ENCODE measurements at regions not wholly inside any gene's neighbourhood (a gene's known extent, or its start where the extent isn't known, plus 50 kb on each side); places are given as distances from the start of the nearest gene placed in this dataset.

DNA sequence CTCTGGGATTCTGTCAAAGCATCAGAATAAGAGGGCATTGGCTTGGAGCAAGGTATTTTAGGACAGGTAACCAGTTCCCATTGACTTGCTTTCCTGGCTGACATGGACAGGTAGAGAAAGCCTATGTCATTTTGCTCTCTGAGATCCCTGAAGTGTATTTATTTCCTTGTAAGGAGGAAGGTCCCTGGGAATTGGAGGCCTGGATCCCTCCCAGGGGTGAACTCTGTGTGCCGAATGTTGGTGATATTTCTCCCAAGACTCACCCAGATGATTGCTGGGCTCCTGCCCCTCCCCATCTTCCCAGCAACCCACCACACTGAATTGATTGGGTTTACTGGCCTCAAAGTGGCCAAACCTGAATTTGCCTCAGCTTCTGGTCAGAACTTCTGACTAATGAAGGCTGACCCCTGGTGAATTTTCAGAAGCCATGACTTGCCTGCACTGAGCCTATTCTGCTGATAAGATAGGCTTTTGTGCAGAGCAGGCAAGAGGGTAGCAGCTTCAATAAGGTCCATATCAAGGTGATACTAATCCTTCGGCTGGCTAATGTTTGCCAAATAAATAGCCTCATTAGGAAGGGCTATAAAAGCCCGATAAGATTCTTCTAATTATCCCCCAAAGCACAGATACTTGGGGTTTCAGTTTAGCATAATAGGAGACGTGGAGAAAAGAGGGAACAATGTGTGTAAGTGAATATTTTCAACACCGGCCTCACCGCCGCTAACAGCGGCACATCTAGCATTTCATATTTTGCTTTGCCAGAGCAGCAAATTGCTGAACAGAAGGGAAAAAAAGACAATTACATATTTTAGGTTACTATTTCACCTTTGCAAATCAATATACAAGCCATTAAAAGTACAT is 152.9 kb upstream of the PITX1 start:
- H3K36me3 ChIP-seq (ENCODE audit: control insufficient read depth, insufficient read depth, low read length): no peaks in the 10 kb centered on the region
- no peak for DNase-seq (ENCODE audit: low read depth)
- H3K4me3 ChIP-seq (ENCODE audit: low read depth, low read length): no peak overlapping the region
- H3K27me3 ChIP-seq (ENCODE audit: control insufficient read depth, insufficient read depth, low read length): peaks cover 18% of the 10 kb centered on the region
- no peak for TF ChIP-seq CTCF (IDR thresholded peaks at IDR 0.05; ENCODE audit: insufficient read depth, low read length, poor library complexity, severe bottlenecking)

GRCh38 chr5:135185481-135186065 is 151.5 kb upstream of the PITX1 start:
- Histone ChIP-seq H3K36me3 (ENCODE audit: control insufficient read depth, insufficient read depth, low read length) (no peaks in the 10 kb centered on the region), H3K27me3 (ENCODE audit: control insufficient read depth, insufficient read depth, low read length) (peaks cover 8% of the 10 kb centered on the region), H3K4me3 (ENCODE audit: low read depth, low read length) (no peak overlapping the region)
- no peak for DNase-seq (ENCODE audit: low read depth)
- TF ChIP-seq CTCF (IDR thresholded peaks at IDR 0.05; ENCODE audit: insufficient read depth, low read length, poor library complexity, severe bottlenecking): no peak

DNA sequence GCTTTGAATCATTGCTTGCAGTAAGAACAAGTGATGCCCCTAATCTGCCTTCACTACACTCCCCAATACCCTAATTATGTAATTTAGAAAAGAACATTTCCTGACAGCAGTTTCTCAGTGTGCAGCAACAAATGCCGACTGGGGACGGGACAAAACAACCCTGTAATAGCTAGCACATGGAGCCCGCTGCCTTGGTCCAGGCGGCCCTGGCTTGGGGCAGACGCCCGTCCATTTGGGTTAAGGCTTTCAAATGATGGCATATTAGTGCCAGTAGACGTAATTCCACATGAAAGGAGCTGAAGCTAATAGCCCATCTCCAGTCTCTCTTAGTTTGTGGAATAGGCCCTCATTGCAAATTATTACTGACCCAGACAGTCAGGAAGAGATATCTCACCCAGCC is 150.6 kb upstream of the PITX1 start:
- no peak for DNase-seq (ENCODE audit: low read depth)
- no peaks in the 10 kb centered on the region for H3K36me3 ChIP-seq (ENCODE audit: control insufficient read depth, insufficient read depth, low read length)
- H3K4me3 ChIP-seq (ENCODE audit: low read depth, low read length): no peak overlapping the region
- H3K27me3 ChIP-seq (ENCODE audit: control insufficient read depth, insufficient read depth, low read length): peaks cover 6% of the 10 kb centered on the region
- TF ChIP-seq CTCF (IDR thresholded peaks at IDR 0.05; ENCODE audit: insufficient read depth, low read length, poor library complexity, severe bottlenecking): no peak

GRCh38 chr5:135183464-135183863 is 149.4 kb upstream of the PITX1 start:
- Histone ChIP-seq H3K36me3 (ENCODE audit: control insufficient read depth, insufficient read depth, low read length) (no peaks in the 10 kb centered on the region), H3K27me3 (ENCODE audit: control insufficient read depth, insufficient read depth, low read length) (peaks cover 9% of the 10 kb centered on the region), H3K4me3 (ENCODE audit: low read depth, low read length) (no peak overlapping the region)
- DNase-seq (ENCODE audit: low read depth): no peak
- no peak for TF ChIP-seq CTCF (IDR thresholded peaks at IDR 0.05; ENCODE audit: insufficient read depth, low read length, poor library complexity, severe bottlenecking)

- H3K36me3 ChIP-seq (ENCODE audit: control insufficient read depth, insufficient read depth, low read length): no peaks in the 10 kb centered on the region
- peaks cover 10% of the 10 kb centered on the region for H3K27me3 ChIP-seq (ENCODE audit: control insufficient read depth, insufficient read depth, low read length)
- no peak overlapping the region for H3K4me3 ChIP-seq (ENCODE audit: low read depth, low read length)
- no peak for TF ChIP-seq CTCF (IDR thresholded peaks at IDR 0.05; ENCODE audit: insufficient read depth, low read length, poor library complexity, severe bottlenecking)
- no peak for DNase-seq (ENCODE audit: low read depth)
Measured at GRCh38 chr5:135182675-135183074, 148.6 kb upstream of the PITX1 start.
